GM18511 (cell line): ENCODE measurements at regions not wholly inside any gene's neighbourhood (a gene's known extent, or its start where the extent isn't known, plus 50 kb on each side); places are given as distances from the start of the nearest gene placed in this dataset.

Source experiments
- ATAC-seq: cut with Tn5 transposase; IDR thresholded peaks from one replicate; pipeline ENCODE4 v1.9.1; 2021; ENCODE audit warnings: mild to moderate bottlenecking, moderate library complexity; ENCODE audit not compliant: unreplicated experiment

DNA sequence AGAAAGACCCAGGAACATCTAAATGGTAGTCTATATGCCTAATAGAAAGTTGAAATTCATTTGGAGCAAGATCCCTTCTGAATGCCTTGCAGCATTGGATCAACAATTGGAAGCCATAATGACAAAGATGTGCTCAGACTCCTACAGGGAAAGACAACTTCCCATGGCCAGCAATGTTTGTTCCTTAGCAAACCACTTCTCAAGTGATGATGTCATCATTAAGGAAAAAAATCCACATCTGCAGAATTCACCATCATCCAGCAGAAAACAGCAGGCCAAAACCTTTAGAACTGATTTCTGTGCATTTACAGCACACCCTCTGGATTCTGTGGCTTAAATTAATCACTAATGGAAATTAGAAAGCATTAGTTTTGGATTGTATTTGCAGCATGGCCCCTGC, 82.4 kb upstream of the ZIC3 start:
- no peak for ATAC-seq

DNA sequence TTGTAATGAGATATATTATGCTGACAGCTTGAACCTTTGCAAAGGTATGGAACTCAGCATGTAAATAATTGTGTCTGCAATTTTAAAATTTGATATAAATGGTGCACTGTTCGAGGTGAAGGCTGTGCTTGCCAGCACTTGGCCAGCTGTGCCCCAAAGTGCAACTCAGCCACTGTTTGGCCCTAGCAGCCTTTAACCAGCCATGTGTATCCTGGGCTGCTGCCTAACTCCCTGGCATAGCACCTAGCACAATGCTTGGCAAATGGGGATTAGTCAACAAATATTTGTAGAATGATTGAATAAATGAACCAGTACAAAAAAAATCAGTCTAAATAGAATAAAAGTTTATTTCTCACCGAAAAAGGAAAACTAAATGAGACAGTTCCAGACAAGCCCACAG, 83.8 kb upstream of the ZIC3 start:
- no peak for ATAC-seq

DNA sequence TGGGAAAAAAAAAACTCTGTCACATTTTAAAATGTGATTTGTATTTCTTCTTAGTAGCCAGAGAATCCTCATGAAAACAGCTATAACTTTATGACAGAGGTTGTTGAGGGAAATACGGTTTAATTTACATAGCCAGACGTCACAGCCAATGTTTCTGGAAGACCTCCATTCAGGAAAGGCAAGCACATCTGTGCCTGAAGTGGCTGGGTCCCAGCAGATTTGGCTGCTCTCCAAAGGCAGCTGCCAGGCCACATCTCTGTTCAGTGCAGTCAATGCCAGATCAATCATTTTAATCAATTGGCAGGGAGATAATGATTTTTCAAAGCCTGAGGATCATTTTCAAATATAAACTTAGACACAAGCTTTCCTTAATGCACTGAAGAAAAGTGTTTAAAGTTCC, 86.5 kb upstream of the ZIC3 start:
- no peak for ATAC-seq

DNA sequence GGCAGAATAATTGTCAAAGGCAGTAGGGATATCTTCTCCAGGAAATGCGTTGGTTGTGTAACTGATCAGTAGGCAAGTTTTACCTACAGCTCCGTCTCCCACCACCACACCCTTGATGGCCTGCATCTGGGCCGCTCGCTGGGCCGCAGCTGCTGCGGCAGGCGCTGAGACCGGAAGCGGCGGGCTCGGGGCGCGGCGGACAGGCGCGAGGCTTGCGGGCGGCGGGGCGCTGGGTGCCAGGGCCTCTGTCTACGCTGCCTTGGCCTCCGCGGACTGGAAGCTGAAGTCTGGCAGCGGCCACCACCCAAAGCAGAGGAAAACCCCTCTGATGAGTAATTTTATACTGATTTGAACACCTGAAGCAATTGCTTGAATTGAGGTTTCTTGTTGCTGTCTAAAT, 124.2 kb upstream of the ZIC3 start:
- no peak for ATAC-seq

DNA sequence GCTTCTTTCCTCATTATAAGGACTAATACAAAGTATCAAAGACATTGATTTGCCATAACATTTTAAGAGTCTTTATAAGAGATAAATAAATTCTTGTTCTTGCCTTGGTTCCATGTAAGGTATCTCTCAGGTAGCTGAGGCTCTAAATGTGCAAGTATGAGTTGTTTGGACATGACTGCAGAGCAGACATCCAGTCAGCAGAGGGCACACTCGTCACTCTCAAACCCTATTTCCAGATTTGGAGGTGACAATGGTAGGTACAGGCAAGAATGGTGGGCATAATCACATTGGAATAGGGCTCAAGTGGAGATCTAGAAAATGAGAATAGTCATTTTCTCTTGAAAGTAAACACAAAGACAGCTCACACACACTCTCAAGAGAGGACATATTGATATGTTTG, 133.3 kb upstream of the ZIC3 start:
- ATAC-seq, result peak; percentile 80

DNA sequence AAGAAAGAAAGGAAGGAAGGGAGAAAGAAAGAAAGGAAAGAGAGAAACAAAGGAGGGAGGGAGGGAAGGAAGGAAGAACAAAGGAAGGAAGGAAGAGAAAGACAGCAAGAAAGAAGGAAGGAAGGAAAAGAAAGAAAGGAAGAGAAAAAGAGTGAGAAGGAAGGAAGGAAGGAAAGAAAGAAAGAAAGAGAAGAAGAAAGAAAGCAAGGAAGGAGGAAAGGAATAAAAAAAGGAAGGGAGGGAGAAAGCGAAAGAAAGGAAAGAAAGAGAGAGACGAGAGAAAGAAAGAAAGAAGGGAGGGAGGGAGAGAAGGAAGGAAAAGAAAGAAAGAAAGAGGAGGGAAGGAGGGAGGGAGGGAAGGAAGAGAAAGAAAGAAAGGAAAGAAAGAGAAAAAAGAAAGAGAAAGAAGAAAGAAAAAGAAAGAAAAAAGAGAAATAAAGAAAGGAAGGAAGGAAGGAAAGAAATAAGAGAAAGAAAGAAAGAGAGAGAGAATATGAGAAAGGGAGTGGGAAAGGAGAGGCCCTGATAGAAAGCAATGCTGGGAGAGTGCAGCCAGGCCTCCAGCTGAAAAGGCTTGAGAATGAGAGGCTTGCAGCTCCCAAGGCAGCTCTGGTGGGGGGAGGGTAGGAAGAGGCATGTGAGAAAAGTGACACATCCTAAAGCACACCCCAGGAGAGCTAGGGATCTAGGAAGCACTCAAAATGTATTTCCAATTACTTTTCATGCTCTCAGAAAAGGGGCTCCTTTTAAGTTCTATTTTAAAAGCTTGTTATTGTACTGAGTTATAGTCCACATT, 134.0 kb upstream of the ZIC3 start:
- ATAC-seq, result no peak

DNA sequence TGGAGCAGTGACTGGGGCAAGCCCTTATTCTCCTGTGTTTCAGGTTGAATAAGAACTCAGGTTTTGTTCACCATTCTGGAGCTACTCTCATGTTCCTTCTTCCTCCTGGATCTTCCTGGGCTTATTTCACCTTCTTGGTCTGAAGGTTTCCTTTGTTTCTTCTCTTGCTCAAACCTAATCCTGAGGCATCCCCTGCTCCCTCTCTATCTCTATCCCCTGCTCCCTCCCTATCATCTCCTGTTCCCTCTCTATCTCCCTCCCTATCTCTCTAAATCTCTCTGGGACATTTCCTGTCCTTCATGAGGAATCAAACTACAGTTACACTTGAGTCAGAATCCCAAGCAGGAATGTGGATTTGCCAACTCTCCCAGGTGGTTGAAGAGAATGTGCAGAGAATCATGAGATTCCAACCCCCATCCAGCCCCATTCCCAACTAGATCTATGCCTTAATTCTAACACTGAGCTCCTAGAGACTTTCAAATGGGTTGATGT, 134.9 kb upstream of the ZIC3 start:
- ATAC-seq, result no peak

DNA sequence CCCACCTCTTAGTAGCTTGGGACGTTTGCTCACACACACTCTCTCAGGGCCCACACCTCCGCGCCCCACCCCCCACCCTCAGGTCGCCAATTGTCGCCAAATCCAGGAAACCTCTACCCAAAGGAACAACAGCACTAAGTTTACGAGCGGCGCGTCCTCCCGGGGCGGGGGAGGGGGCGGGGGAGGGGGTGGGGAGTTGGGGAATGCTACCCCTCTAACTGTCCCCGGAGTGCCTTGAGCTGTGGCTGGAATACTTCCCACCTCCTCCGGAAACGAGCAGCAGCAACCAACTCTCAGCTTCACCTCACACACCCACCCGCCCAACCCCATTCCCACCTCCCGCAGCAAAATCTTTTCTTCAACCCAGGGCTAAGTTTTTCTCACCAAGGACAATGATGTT, 135.6 kb upstream of the ZIC3 start:
- ATAC-seq, result no peak

DNA sequence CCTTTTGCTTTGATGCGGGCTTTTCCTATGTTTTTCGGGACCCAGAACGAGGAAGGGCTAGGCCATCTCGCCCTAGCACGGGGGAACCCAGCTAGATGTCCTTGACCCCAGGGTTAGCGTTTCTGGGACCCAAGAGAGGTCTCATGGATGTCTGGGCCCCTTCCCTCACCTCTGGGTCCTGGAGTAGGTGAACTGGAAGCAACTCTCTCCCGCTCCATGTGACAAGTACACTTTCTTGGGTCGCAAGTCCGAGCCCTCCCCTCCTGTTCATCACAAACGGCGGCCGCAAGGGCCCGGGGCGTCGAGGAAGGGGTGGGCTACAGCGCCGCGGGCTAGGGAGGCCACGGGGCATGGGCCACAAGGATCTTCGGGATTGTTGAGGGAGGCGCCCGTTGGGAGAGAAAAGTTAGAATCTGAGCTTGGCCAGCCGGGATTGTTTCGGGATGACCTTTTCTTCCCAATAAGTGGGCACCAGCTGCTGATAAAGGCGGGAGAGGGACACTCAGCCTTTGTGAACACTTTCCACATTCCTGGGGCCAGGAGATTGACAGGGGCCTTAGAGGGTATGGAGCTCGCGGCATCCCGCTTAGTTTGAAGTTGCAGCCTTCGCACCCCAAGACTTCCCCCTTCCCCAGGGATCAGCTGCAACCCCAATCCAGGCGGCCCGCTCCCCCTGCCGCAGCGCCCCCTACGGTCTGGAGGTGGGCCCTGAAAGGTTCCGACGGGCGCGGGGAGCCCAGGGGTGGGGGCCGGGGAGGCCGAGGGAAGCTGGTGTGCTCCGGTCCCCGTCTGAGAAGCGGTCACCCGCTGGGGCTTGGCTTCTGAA, 136.9 kb upstream of the ZIC3 start:
- no peak for ATAC-seq

DNA sequence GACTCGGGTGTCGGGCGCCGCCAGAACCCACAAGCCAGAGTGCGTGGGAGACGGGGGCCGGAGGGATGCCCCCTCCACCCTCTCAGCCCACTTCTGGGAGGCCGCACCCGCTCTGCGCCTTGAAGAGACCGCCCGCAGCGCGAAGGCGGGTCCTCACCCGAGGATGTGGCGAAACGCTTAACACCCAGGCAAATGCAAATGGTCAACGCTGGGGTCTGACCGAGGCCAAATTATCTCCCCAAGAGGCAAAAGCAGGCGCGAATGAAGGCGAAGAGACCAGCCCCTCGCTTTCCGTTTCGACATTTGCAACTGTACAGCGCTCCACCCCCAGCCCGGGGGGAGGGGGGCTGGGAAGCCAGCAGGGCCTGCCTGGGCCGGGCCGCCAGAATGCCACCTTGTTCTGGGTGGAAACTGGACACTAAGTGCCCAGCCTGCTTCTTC, 137.7 kb upstream of the ZIC3 start:
- ATAC-seq, result no peak

DNA sequence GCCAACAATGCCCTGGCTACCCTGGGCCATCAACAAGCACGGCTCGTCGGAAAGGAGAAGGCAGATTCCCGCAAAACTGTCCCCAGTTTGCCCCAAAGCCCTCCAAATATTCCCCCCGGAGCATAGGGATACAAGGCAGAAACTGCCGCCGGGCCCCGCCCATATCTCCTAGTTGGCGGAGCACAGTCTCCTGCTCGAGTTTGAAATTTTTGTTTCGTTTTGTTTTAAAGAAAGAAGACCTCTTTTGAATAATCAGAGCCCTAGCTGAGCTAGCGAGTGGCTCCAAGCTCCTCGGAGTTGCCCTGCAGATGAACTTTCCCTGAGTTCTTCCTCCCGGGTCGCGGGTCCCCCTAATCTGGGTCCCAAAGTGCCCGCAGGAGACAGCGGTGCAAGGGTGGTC, 138.1 kb upstream of the ZIC3 start:
- ATAC-seq, result no peak

DNA sequence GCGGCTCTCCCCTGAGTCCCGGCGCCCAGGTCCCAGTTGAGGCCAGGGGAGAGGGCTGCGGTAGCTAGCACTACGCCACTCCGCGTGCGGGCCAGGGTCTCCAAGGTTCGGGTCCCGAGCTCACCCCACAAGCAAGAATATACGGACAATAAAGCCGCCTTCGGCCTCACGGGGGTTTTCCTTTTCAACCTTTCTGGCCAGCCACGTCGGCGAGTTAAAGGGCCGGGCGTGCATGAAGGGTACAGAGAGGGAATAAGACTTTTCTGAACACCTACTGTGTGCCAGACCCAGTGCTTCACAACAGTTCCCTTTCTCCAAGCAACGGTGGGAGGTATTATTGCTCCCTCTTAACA, 138.5 kb upstream of the ZIC3 start:
- ATAC-seq, result no peak

DNA sequence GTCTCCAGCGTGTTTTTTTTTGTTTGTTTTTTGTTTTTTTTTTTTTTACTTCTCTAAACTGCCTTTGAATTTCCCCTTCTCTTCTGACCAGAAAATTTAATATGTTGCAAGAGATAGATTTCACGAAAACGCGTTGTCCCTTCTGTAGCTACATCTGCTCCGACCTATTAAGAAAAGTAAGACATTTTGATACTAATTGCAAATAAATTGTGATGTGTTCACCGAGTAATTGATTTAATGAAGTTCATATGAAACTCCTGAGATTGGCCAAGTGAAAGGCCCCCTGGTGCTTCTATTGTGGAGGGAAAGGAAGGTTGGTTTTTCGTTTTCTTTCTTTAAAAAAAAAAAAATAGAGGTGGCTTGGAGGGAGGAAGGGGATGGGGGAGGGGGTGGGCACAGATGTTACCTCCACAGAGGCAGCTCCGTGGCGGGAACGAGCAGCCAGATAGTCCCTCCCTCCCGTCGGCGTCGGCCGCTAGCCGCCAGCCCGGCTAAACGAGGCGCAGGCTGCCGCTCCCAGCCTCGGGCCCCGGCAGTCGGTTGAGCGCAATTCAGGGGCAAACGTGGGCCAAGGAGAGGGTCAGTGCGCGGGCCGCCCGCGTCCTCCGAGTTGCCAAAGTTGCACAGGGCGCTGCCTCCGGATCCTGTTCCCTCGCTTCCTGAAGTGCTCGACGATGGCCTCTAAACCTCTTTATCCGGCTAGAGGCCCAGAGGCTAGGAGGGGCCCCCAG, 139.1 kb upstream of the ZIC3 start:
- ATAC-seq, result no peak

DNA sequence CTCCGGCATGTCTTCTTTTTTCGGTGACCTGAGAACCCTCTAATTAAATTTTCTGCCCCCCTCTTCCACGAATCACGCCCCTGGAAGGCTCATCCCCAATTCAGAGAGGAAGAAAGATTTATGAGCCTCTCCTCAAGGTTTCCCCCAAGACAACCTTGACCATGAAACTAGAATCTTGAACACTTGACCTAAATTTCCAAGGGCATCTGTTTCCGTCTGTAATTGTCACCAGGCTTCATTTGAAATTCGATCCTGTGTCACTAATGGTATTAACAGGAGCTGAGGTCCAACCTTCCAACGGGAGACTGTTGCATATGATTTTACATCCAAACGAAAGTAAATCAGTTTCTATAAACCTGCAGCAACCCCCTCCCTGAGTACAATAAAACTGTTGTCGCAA, 139.9 kb upstream of the ZIC3 start:
- no peak for ATAC-seq

DNA sequence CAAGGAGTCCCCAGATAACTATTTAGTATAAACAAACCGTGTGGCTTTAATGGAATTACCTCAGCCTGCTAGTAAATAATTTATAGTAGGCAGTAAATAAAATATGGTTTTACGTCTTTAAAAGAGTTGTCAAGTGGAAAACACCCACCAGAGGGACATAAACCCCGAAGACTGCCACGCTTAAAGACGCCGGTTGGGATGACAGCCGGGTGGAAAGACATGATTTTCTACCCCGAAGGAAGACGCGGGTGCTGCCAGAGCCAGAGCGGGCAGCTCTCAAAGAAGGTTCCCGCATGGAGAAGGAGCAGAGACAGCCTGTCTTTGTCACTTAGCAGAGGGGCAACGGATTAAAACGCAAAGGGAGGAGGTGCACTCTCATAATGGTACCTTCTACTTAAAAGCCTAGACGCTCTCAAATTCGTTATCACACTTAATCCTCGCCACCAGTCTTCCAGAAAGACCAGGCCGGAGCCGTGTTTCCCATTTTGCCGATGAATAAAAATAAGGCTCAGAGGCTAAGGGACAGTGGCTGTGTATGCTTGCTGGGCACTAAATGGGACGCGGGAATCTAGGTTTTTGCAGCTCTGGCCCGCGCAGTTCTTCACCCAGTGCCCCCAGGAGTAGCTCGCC, 140.5 kb upstream of the ZIC3 start:
- ATAC-seq, result no peak

DNA sequence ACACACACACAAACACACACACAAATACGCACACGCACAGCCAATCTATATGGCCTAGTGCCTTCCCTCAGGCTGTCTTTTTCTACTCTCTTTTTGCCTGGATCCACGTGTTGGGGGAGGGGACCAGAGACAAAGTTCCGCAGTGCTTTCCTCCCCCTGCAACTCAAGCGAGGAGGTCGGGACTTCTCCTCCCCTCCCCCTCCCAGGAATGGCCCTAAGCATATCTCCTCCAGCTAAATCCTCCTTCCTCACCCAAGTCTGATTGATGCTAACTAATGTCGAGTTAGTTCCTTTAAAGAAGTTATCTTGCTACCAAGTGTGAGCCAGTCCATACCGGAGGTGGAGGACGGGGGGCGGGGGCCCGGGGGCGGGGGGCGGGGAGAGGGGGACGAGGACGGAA, 141.2 kb upstream of the ZIC3 start:
- ATAC-seq, result no peak

DNA sequence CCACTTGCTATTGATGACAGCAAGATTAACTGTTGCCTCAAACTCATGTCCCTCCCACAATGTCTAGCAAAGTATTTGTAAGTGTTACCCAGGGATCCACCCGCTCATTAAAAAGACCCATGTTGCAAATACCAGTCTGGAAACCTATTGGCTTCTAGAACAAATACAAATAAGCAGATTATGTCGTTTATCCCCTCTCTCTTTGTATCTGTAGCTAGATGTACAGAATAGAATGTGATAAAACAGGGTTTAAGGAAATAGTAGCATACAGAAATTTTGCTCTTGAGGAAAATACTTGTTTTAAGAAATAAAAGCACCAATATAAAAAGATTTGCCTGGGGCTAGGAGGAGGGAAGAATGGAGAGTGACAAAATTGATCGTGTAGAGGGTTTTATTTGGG, 142.7 kb upstream of the ZIC3 start:
- ATAC-seq, result no peak

DNA sequence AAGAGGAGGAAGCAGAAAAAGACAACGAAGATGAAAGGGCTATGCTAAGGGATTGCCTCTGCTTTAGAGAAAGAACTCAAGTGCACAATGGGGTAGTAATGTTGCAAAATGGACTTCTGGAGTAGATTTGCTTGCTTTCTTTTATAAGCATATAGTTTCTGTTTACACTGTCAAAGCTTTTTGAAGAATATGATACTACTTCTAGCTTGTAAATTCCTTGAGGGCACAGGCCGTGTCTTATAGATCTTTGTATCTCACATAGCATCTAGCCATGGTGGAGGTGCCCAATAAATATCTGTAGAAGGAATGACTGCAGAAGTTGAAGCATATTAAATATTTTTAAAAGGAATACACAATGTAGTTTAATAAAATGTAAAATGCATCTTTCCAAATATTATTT, 147.8 kb upstream of the ZIC3 start:
- ATAC-seq, result no peak

DNA sequence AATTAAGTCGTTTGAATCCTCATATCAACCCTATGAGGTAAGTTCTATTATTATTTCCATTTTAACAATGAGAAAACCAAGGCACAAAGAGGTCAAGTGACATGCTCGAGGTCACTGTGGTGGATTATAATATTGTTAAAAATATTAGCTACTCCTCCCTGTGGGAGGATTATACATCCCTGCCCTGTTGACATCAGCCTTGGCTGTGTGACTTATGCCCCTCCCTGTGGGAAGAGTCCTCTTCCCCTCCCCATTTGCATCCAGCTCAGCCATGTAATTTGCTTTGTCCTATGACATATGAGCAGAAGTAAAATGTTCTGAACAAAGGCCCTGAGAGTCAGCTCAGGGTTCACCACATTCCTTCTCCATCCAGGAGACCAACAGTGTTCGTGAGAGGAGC, 152.7 kb upstream of the ZIC3 start:
- no peak for ATAC-seq

DNA sequence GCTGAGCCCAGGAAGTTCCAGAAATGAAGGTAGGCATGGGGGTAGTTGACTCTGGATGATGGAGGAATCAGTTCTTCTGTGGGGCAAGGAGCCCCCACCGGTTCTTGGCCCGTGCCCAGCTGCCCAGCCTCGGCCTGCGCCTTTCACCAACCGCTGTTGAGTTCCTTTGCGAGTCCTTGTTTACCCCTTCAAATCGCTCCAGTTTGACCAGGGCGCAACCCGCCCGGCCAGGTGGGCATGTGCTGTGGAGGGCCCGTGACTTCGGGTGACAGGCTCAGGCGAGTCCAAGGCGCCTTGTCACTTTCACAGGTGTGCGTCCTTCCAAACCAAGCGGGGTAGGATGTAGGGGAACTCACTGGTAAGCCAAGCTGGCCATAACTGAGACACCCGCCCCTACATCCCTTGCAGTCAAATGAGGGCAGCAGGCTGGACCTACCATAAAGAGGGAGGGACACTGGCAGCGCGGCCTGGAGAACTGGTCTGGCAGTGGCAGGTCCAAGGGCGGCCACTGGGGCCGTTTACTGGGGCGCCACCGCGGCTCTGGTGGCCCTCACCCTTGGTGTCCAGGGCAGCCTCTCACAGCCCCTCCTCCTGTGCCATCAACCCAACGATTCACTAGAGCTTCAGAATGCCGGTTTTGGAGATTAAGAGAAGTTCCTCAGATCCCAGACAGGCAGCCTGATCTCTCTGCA, 160.3 kb upstream of the ZIC3 start:
- no peak for ATAC-seq

DNA sequence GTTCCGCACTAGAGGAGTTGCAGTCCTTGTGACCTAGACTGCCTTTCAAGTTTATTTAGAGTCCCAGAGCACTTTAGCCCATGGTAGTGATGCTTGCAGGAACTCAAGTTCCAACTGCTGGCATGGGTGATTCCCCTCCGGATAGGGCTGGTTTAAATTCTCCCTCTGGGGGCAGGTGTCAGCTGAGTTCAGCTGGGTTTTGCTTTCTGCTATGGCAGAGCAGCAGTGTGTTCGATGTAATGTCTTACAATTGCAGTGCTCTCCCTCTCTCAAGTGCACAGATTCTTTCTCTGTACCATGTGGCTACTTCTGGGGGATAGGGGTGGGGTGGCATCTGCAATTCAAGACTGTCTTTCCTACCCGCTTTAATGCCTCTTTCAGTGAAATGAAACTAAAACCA, 164.8 kb upstream of the ZIC3 start:
- no peak for ATAC-seq
